HG03139 (cell line): ENCODE measurements at regions not wholly inside any gene's neighbourhood (a gene's known extent, or its start where the extent isn't known, plus 50 kb on each side); places are given as distances from the start of the nearest gene placed in this dataset.

ENCODE experiments used
- ATAC-seq: cut with Tn5 transposase; IDR thresholded peaks from one replicate; pipeline ENCODE4 v1.9.1; 2021; ENCODE audit not compliant: unreplicated experiment

GRCh38 chr10:129274748-129275474, 192.1 kb upstream of the MGMT start:
- ATAC-seq = no peak

- no peak for ATAC-seq
Observed at GRCh38 chr10:129275886-129276285, 191.2 kb upstream of the MGMT start.

GRCh38 chr10:129277084-129277483, 190.0 kb upstream of the MGMT start:
- ATAC-seq = no peak

GRCh38 chr10:129277841-129278240, 189.2 kb upstream of the MGMT start:
- no peak for ATAC-seq

- no peak for ATAC-seq
Observed at GRCh38 chr10:129278686-129279085, 188.4 kb upstream of the MGMT start.

- ATAC-seq = no peak
Observed at GRCh38 chr10:129279446-129280154, 187.4 kb upstream of the MGMT start.

GRCh38 chr10:129280155-129280502, 186.9 kb upstream of the MGMT start:
- no peak for ATAC-seq

- ATAC-seq = no peak
Observed at GRCh38 chr10:129280908-129281586, 186.0 kb upstream of the MGMT start.

- ATAC-seq = no peak
Observed at GRCh38 chr10:129285459-129285858, 181.6 kb upstream of the MGMT start.

- no peak for ATAC-seq
Observed at GRCh38 chr10:129288999-129289584, 177.9 kb upstream of the MGMT start.

- ATAC-seq = no peak
Observed at GRCh38 chr10:129293991-129294700, 172.9 kb upstream of the MGMT start.

- ATAC-seq = no peak
Observed at GRCh38 chr10:129294944-129295343, 172.1 kb upstream of the MGMT start.

- no peak for ATAC-seq
Observed at GRCh38 chr10:129305046-129305445, 162.0 kb upstream of the MGMT start.

GRCh38 chr10:129307141-129307540, 159.9 kb upstream of the MGMT start:
- no peak for ATAC-seq

- no peak for ATAC-seq
Observed at GRCh38 chr10:129308953-129309564, 158.0 kb upstream of the MGMT start.

GRCh38 chr10:129309565-129309964, 157.5 kb upstream of the MGMT start:
- ATAC-seq = no peak

GRCh38 chr10:129310881-129311280, 156.2 kb upstream of the MGMT start:
- no peak for ATAC-seq

- ATAC-seq = no peak
Observed at GRCh38 chr10:129319934-129320333, 147.1 kb upstream of the MGMT start.

GRCh38 chr10:129320340-129320739, 146.7 kb upstream of the MGMT start:
- no peak for ATAC-seq

- no peak for ATAC-seq
Observed at GRCh38 chr10:129321727-129322126, 145.3 kb upstream of the MGMT start.
